Activated CD4-positive, CD25-positive, alpha-beta regulatory T cell treated with anti-CD3 and anti-CD28 coated beads, Interleukin-2, amount 50 U/mL, for 24 hours (primary cell): ENCODE measurements at regions not wholly inside any gene's neighbourhood (a gene's known extent, or its start where the extent isn't known, plus 50 kb on each side); places are given as distances from the start of the nearest gene placed in this dataset.
"Not testable (repeated sequence)": the region's sequence is repeated elsewhere in the genome, so short reads cannot be mapped to it uniquely, and the experiment has no call there.

ENCODE experiments used
- ATAC-seq, 2 donors: fragments of 150-1000 bp; cut with Tn5 transposase; one replicate each; pipeline ENCODE4 v1.10.0; 2021; ENCODE audit warnings: mild to moderate bottlenecking in 1 of 2, moderate library complexity in 1 of 2

GRCh38 chr3:145490088-145491048, 670.6 kb downstream of the PLOD2 start:
- no peak for ATAC-seq

- no peak for ATAC-seq
Measured at GRCh38 chr3:145492456-145492855, 668.5 kb downstream of the PLOD2 start.

- ATAC-seq = not testable (repeated sequence)
Measured at GRCh38 chr3:145517416-145517815, 643.6 kb downstream of the PLOD2 start.

- no peak for ATAC-seq
Measured at GRCh38 chr3:145518639-145519038, 642.3 kb downstream of the PLOD2 start.

- ATAC-seq = no peak
Measured at GRCh38 chr3:145519398-145520047, 641.5 kb downstream of the PLOD2 start.

GRCh38 chr3:145522179-145522578, 638.8 kb downstream of the PLOD2 start:
- ATAC-seq = no peak

- no peak for ATAC-seq
Measured at GRCh38 chr3:145522893-145523651, 637.9 kb downstream of the PLOD2 start.

- ATAC-seq = no peak
Measured at GRCh38 chr3:145531548-145531947, 629.4 kb downstream of the PLOD2 start.

- ATAC-seq = no peak
Measured at GRCh38 chr3:145533696-145534095, 627.3 kb downstream of the PLOD2 start.

GRCh38 chr3:145536461-145536860, 624.5 kb downstream of the PLOD2 start:
- no peak for ATAC-seq

- ATAC-seq = no peak
Measured at GRCh38 chr3:145550522-145550921, 610.5 kb downstream of the PLOD2 start.

- no peak for ATAC-seq
Measured at GRCh38 chr3:145557405-145557804, 603.6 kb downstream of the PLOD2 start.

GRCh38 chr3:145578471-145578870, 582.5 kb downstream of the PLOD2 start:
- ATAC-seq = no peak

GRCh38 chr3:145581694-145582093, 579.3 kb downstream of the PLOD2 start:
- no peak for ATAC-seq

- ATAC-seq = no peak
Measured at GRCh38 chr3:145604851-145605250, 556.1 kb downstream of the PLOD2 start.

GRCh38 chr3:145620002-145620401, 541.0 kb downstream of the PLOD2 start:
- no peak for ATAC-seq

- ATAC-seq = no peak
Measured at GRCh38 chr3:145620486-145620885, 540.5 kb downstream of the PLOD2 start.

- no peak for ATAC-seq
Measured at GRCh38 chr3:145623349-145623748, 537.6 kb downstream of the PLOD2 start.

- no peak for ATAC-seq
Measured at GRCh38 chr3:145628211-145628610, 532.8 kb downstream of the PLOD2 start.

GRCh38 chr3:145637105-145637504, 523.9 kb downstream of the PLOD2 start:
- ATAC-seq = no peak

- no peak for ATAC-seq
Measured at GRCh38 chr3:145639003-145639606, 521.9 kb downstream of the PLOD2 start.

GRCh38 chr3:145639875-145640274, 521.1 kb downstream of the PLOD2 start:
- no peak for ATAC-seq

- no peak for ATAC-seq
Measured at GRCh38 chr3:145648396-145648795, 512.6 kb downstream of the PLOD2 start.
